ENCODE measurements at regions not wholly inside any gene's neighbourhood (a gene's known extent, or its start where the extent isn't known, plus 50 kb on each side); places are given as distances from the start of the nearest gene placed in this dataset.
"Not testable (repeated sequence)": the region's sequence is repeated elsewhere in the genome, so short reads cannot be mapped to it uniquely, and the experiment has no call there.

- DNase-seq (ENCODE audit: low read depth) = no peak
- no peak overlapping the region for H3K4me3 ChIP-seq (ENCODE audit: low read depth, low read length)
Observed at GRCh38 chr2:182592691-182593393, 123.2 kb upstream of the DNAJC10 start.

GRCh38 chr2:182593394-182593975 is 122.6 kb upstream of the DNAJC10 start:
- H3K4me3 ChIP-seq (ENCODE audit: low read depth, low read length) = no peak overlapping the region
- DNase-seq (ENCODE audit: low read depth) = peak; percentile 66

- no peak for DNase-seq (ENCODE audit: low read depth)
- no peak overlapping the region for H3K4me3 ChIP-seq (ENCODE audit: low read depth, low read length)
Observed at GRCh38 chr2:182594286-182594685, 121.8 kb upstream of the DNAJC10 start.

- no peak for DNase-seq (ENCODE audit: low read depth)
- H3K4me3 ChIP-seq (ENCODE audit: low read depth, low read length) = no peak overlapping the region
Observed at GRCh38 chr2:182595650-182596049, 120.4 kb upstream of the DNAJC10 start.

- H3K4me3 ChIP-seq (ENCODE audit: low read depth, low read length) = no peak overlapping the region
- no peak for DNase-seq (ENCODE audit: low read depth)
Observed at GRCh38 chr2:182597570-182598295, 118.3 kb upstream of the DNAJC10 start.

GRCh38 chr2:182598626-182599025 is 117.4 kb upstream of the DNAJC10 start:
- no peak overlapping the region for H3K4me3 ChIP-seq (ENCODE audit: low read depth, low read length)
- DNase-seq (ENCODE audit: low read depth) = no peak

GRCh38 chr2:182605166-182605565 is 110.9 kb upstream of the DNAJC10 start:
- DNase-seq (ENCODE audit: low read depth) = no peak

GRCh38 chr2:182606728-182607681 is 109.1 kb upstream of the DNAJC10 start:
- DNase-seq (ENCODE audit: low read depth) = no peak
- no peak overlapping the region for H3K4me3 ChIP-seq (ENCODE audit: low read depth, low read length)

More at GRCh38 chr2:182605166-182605565, 110.9 kb upstream of the DNAJC10 start:
- no peak overlapping the region for H3K4me3 ChIP-seq (ENCODE audit: low read depth, low read length)

- no peak overlapping the region for H3K4me3 ChIP-seq (ENCODE audit: low read depth, low read length)
- DNase-seq (ENCODE audit: low read depth) = no peak
Observed at GRCh38 chr2:182608181-182608845, 107.7 kb upstream of the DNAJC10 start.

- H3K4me3 ChIP-seq (ENCODE audit: low read depth, low read length); DNase-seq (ENCODE audit: low read depth): not testable (repeated sequence)
Observed at GRCh38 chr2:182609005-182609404, 107.1 kb upstream of the DNAJC10 start.

- no peak overlapping the region for H3K4me3 ChIP-seq (ENCODE audit: low read depth, low read length)
- no peak for DNase-seq (ENCODE audit: low read depth)
Observed at GRCh38 chr2:182610231-182610630, 105.8 kb upstream of the DNAJC10 start.

GRCh38 chr2:182611009-182611408 is 105.0 kb upstream of the DNAJC10 start:
- DNase-seq (ENCODE audit: low read depth) = no peak

GRCh38 chr2:182615036-182615435 is 101.0 kb upstream of the DNAJC10 start:
- no peak overlapping the region for H3K4me3 ChIP-seq (ENCODE audit: low read depth, low read length)
- no peak for DNase-seq (ENCODE audit: low read depth)

More at GRCh38 chr2:182611009-182611408, 105.0 kb upstream of the DNAJC10 start:
- H3K4me3 ChIP-seq (ENCODE audit: low read depth, low read length) = no peak overlapping the region

- DNase-seq (ENCODE audit: low read depth) = peak; percentile 63
- no peak overlapping the region for H3K4me3 ChIP-seq (ENCODE audit: low read depth, low read length)
Observed at GRCh38 chr2:182616471-182617393, 99.3 kb upstream of the DNAJC10 start.

GRCh38 chr2:182618672-182619079 is 97.4 kb upstream of the DNAJC10 start:
- H3K4me3 ChIP-seq (ENCODE audit: low read depth, low read length) = no peak overlapping the region
- DNase-seq (ENCODE audit: low read depth) = no peak

GRCh38 chr2:182619276-182619675 is 96.8 kb upstream of the DNAJC10 start:
- no peak for DNase-seq (ENCODE audit: low read depth)
- no peak overlapping the region for H3K4me3 ChIP-seq (ENCODE audit: low read depth, low read length)

- H3K4me3 ChIP-seq (ENCODE audit: low read depth, low read length) = no peak overlapping the region
- no peak for DNase-seq (ENCODE audit: low read depth)
Observed at GRCh38 chr2:182621191-182621590, 94.9 kb upstream of the DNAJC10 start.

- H3K4me3 ChIP-seq (ENCODE audit: low read depth, low read length) = no peak overlapping the region
- no peak for DNase-seq (ENCODE audit: low read depth)
Observed at GRCh38 chr2:182621810-182622209, 94.2 kb upstream of the DNAJC10 start.
